Activated CD4-positive, CD25-positive, alpha-beta regulatory T cell treated with anti-CD3 and anti-CD28 coated beads, Interleukin-2, amount 50 U/mL, for 24 hours (primary cell): ENCODE measurements at regions not wholly inside any gene's neighbourhood (a gene's known extent, or its start where the extent isn't known, plus 50 kb on each side); places are given as distances from the start of the nearest gene placed in this dataset.

Experiments used
- ATAC-seq, 2 donors: fragments of 150-1000 bp; cut with Tn5 transposase; one replicate each; pipeline ENCODE4 v1.10.0; 2021; ENCODE audit warnings: mild to moderate bottlenecking in 1 of 2, moderate library complexity in 1 of 2

DNA sequence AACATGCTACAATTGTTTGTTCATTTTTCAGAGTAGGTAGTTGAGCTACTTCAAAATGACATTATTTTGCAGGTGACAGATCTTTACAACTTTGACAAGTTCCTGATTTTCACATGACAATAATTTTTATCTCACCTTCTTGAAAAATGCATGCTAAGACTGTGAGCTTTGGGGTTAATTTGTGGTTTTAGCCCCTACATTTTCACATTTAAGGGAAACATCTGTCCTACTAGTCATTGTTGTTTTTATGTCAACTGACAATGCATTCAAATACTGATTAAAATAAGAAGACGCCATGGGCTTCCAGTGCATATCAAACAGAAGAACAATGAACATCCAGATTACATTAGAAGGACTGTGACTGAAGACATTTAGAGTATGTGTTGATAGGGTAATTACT is 1470.8 kb upstream of the TENM4 start:
- no peak for ATAC-seq

DNA sequence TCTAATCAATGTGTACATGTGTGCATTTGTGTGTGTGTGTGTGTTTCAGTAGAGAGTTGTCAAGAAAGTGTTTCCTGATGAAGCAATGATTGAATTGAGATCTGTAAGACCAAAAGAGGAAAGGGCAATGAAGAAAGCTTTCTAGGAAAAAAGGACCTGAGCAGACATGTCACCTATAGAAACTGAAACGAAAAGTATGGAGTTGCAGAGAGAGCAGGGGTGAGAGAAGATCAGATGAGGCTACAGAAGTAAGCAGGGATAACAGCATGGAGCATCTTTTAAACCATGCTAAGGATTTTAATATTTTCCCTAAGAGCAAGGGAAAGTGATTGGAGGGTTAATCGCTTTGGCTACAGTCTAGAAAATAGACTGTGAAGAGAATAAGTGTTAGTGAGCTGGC is 1459.4 kb upstream of the TENM4 start:
- ATAC-seq: no peak

DNA sequence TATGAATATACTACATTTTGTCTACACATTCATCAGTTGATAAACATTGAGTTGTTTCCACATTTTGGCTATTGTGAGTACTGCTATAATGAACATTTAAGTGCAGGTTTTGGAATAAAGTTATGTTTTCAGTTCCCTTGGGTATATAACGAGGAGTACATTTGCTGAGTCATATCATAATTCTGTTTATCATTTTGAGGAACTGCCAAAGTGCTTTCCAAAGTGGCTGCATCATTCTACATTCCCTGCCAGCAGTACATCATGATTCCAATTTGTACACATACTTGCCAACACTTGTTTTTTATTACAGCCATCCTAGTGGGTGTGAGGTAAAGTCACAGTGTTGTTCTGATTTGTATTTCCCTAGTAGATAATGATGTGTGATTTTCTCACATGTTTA is 1458.6 kb upstream of the TENM4 start:
- no peak for ATAC-seq

DNA sequence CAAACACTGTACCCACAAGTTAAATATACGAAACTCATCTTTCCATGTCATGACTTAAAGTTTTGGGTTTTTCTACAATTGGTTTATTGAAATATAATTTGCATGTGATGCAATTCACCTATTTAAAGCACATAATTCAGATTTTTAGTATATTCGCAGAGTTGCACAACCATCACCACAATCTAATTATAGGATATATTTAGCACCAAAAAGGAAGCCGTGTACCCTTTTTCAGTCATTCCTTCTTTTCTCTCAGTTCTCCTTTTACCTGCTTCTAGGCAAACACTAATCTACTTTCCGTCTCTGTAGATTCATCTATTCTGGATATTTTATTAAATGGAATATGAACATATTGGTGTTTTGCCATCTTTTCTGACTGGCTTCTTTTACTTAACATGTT is 1458.1 kb upstream of the TENM4 start:
- ATAC-seq: no peak

DNA sequence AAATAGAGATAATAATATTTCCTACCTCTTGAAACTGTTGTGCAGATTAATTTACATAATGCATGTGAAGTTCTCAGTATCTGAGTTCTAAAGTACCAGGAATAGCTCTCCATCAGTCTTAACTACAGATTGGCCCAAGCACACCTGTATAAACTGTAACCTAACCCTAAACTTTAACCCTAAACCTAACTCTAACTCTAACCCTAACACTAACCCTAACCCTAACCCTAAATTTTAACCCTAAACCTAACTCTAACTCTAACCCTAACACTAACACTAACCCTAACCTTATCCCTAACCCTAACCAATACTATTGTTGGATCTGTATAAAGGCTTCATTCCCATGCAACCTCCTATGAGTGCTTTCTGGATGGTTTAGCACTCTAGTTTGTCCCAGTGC is 1445.9 kb upstream of the TENM4 start:
- no peak for ATAC-seq

DNA sequence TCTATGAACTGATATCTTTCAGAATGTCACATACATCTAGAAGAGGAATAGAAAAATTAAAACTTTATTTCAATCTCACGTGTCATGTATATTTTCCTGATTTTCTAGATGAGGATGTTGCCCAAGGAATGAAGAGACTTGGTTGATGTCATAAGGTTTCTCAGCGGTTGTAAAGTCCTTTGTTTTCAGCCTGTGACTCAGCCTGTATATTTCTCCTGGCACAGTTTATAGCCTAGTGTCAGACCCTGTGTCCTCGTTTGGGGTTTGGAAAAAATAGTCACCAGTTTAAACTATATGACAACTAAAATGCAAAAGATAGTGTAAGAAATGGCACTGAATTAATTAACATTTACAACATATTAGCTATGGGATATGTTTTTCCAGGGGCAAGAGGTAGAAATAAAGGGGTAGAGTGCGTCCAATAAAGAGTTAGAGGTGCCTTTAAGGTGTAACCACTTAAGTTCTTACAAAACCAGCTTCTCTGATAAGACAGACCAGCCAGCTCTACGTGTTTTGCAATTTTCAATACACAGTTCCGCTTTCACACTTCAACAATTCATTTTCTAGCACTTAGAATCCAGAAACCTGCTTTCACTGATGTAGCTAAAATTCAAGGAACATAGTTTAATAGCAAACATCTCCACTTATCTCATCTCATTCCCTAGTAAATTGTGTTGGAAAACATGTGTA is 1432.6 kb upstream of the TENM4 start:
- ATAC-seq: no peak

DNA sequence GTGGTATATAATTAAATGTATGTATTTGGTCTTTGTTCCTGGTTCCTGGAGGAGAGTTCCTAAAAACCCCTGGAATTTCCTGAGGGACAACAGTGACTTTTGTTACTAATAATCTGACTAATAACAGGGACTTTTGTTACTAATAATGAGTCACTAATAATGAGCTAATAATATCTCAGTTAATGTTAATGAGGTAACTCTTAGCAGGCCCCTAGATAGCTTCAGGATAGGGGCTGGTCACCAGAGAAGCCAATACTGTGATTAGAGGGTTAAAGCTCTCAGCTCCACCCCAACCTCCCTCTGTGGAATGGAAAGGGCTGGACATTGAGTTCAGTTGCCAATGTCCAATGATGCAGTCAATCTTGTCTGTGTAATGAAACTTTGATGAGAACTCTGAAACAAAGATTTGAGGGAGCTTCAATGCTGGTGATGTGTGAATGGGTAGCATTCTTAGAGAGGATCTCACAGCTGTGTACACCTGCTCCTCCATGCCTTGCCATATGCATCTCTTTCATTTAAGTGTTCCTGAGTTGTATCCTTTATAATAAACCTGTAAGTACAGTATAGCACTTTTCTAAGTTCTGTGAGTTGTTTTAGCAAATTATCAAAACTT is 1431.4 kb upstream of the TENM4 start:
- ATAC-seq: no peak

DNA sequence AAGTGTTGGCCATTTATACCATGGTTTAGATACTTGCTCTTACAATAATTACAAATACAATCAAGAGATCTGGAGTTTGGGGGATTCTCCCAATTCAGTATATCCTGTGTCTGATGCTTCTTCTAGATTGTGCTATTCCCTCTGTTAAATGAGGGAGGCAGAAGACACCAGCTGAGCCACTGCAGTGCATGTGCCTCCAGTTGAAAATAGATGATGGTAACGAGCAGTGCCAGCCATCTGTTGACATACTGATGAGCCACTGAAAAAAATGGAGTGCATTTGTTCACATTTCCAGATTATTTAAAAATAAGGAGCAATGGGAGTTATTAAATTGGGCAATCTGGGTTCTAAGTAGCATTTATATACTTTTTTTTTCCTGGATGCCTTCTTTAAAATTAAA is 1428.0 kb upstream of the TENM4 start:
- ATAC-seq: no peak

DNA sequence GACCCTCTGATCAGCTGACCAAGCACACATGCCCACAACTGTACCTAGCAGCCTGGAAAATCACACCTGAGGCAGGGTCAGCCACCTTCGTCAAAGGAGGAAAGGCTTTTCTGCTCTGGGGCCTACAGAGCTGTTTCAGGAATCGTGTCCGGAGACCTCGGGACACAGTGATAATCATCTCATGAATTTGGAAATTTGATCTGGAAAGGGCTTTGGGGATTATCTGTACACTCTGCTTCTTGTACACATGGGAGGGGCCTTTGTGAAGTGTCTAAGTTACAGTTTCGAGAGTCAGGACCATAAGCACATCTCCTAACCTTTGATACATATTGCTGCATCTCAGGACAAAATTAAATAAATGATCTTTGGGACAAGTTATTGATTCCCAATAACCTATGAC is 1421.2 kb upstream of the TENM4 start:
- ATAC-seq: no peak

DNA sequence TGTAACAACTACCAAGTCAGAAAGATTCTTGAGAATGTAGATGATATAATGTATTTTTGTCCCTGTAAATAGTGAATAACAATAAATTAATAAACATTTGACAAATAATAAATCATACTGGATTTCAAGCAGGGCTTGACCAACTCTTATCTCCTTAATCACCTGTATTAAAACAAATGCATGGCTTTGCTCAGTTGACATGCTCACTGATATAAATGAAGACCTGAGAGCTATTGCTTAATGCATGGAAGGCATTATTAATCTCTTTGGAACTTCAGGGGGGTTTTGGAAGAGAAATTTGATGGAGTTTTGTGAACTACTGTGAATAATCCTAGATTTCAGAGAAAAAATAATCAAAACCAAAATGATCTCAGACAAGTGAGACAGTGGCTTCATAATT is 1420.4 kb upstream of the TENM4 start:
- ATAC-seq: no peak

DNA sequence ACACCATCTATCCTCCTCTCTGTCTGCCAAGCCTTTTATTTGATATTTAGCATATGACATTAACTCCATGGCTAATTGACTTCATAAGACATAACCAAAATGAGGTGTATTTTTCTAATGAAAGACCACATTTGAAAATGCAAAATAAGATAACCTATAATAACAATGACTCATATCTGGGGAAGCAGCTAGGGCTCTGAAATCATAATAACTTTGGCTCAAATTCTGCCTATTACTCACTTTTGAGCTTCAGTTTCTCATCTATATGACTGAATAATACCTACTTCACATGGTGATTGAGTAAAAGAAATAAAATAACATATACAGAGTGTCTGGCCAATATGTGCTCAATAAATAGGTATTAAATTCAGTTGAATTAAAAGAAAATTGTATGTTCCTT is 1419.8 kb upstream of the TENM4 start:
- no peak for ATAC-seq

DNA sequence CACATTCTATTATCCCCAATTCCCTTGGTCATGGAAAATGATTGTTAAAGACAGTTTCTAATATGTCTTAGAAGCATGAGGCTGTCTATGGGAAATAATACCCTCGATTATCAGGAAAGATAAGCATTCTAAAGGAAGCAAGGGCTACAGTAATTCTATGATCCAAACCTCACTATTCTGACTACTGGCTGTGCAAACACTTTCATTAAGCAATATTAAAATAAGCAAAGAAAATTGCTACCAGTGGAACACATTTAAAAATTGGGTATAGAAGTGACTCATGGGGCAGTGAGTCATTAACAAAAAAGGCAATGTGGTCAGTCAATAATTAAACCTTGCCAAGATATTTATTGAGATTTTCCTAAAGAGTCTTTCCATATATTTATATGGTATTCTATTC is 1415.2 kb upstream of the TENM4 start:
- no peak for ATAC-seq

DNA sequence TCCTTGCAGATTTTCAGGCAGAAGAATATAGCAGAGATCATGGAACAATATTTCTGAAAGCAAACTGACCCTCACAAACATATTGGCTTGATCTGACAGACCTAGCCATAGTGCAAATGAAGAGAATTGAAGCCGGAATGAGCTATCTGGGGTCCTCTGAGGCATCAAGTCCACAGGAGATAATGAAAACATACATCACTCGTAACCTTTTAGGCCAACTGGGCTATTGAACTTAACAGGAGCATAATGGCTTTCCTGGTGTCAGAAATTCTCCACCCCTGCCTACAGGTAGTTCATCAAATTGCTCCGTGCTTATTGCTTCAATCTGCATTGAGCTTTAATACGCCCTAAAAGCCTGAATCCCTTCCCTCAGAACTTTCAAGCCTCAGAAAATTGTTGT is 1414.6 kb upstream of the TENM4 start:
- ATAC-seq: no peak

DNA sequence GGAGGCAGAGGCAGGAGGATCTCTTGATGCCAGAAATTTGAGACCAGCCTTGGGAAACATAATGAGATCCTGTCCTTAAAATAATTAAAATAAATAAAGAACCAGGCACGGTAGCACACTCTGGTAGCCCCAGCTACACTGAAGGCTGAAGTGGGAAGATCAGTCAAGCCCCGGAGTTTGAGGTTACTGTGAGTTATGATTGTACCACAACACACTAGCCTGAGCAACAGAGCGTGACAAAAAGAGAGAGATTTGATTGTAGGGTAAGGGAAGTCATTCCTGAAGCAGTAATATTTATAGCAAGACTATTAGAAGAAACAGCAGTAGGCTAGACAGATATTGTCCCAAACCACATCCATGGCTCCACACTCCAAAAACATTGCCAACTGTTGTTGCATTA is 1408.4 kb upstream of the TENM4 start:
- no peak for ATAC-seq

DNA sequence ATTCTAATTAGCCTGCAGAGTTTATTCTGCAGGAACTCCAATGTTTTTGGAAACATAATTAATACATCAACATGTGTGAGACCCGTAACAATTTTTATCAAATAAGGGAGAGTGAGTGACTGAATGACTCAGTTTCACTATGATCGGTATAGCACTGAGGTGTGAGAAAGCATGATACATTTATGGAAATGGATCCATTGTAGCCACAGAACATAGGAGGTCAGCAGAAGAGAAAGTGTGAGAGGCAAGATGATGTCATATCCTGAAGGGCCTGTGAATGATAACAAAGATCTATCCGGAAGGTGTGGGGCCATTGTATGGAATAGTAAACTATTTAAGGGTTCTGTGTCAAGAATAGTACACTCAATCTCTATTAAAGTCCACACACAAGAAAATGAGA is 1406.1 kb upstream of the TENM4 start:
- ATAC-seq: peak in 1 of 2 donors; percentile 55

DNA sequence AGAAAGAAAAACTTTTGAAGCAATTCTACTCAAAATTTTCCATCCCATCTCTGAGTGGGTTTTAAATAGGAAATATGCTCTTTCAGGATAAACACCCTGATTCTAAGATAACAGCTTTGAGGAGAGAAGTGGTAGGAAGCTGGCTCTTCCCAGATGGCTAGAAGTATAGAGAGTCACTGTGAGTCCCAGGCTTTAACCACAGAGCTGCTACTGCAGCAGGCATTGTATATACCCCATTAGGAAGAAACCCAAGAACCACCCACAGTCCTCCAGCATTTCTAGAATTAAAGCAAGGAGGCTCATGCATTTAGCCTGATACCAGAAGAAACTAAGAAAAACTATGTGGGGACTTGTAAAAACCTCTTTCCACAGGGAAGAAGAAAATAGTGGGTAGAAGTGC is 1405.6 kb upstream of the TENM4 start:
- no peak for ATAC-seq

DNA sequence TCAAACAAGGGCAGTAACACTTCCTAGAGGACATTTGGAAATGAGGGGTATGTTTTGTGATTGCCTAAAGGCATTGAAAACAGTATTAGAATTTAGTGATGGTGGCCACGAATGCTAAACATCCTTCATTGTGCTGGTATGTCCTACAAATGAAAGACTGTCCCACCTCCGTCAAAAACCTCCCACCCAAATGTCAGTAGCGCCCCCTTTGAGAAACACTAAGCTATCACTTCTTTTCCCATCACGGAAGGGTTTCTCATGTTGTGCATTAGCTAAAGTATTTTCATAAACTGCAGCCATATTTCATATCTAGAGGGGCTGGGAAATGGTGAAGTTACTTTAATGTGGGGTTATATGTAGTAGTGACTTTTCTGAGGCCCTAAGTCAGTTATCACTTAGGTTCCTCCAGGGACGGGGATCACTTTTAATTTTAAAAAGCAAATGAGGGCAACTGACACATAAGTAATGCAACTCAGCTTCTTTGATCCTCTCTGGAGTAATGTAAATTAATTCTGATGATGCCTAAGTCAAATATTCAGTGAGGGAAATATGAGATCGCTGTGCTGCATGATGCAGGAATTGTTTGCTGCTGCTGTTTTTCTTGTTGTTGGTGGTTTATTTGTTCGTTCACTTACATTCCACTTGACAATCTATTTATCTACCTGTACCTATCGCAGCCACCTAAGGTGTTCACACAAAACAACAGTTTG is 1403.4 kb upstream of the TENM4 start:
- ATAC-seq: no peak

DNA sequence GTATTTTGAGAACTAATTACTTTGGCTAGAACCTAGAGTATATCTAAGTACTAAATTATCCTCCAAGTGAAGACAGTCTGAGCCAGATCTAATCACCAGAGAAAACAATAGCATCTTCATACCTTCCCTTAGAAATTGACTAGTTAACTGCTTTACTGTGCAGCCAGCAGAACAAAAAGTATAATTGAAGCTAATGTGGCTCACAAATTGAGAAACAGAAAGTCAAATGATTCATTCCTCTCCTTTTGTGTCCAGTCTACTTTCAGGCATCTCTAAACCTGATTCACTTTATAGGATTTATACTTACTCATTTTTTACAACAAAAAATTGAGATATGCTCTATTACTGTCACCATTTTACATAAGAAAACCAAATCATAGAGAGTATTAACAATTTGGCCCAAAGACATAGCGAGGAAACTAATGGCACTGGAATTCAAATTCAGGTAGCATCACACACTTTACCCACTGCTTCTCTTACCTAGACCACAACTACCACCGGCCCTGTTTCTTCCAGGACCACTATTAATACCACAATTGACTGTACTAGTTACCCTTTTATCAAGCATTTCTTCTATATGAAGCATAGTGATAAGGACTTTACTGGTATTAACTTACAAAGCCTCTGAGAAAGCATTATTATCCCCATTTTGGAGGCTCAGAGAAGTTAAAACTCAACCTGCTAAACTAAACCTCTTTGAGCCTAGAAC is 1402.6 kb upstream of the TENM4 start:
- ATAC-seq: no peak

DNA sequence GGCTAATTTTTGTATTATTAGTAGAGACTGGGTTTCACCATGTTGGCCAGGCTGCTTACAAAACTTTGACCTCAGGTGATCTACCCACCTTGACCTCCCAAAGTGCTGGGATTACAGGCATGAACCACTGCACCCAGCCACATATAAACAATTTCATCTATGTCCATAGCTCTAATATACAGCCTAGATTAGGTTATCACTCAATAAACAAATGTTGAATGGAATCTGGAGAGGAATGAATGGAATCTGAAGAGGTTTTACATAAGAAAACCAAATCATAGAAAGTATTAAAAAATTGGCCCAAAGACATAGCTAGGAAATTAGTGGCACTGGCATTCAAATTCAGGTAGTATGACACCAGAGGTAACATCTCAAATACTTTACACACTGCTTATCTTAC is 1401.4 kb upstream of the TENM4 start:
- no peak for ATAC-seq

DNA sequence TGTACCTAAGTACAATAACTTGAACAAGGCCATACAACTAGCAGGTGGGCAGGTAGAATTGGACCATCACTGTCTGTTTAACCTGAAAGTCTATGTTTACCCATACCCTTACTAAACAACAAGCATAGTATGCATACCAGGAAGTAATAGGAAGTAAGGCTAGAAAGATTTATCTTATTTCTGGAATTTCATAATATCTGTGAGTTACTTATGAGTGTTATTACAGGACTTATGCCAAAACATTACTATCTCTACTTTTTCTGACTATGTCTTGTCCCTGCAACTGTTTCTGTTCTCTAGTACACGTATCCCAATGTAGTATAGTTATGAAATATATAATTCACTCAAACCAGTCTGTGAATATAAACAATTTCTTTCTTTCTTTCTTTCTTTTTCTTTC is 1400.8 kb upstream of the TENM4 start:
- no peak for ATAC-seq

DNA sequence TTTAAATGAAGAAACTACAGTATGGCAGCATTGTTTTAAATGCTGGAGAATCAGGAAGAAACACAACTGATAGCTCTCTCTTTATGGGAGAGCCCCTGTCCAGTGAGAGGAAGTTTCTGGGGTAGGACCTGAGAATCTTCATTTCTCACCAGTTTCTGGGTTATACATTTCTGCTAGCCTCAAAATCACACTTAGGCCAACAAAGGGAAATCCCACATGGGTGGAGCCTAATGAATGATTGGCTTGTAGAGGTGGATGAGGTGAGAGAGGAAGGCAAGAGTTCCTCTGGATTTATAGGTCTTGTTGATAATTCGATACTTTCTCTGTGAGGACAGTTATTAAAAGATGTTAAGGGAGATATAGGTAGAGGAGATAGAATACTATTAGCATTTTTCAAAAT is 1397.3 kb upstream of the TENM4 start:
- no peak for ATAC-seq

DNA sequence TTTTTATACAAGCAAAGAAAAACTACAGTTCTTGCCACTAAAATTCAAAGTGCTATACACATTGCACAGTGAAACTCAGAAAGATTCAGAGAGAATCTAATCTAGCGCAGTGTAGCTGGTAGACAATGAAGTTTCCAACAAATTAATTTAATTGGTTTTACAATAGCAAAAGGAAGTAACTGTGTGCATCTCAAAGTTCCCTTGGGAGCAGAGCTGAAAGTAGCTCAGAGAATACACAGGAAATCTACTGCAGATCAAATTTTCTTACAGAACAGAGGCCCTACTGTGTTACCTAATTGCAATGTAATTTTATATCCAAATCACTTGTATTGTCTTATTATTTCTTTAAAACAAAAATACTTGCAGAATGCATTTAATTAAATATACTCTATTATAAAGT is 1396.2 kb upstream of the TENM4 start:
- ATAC-seq: no peak

DNA sequence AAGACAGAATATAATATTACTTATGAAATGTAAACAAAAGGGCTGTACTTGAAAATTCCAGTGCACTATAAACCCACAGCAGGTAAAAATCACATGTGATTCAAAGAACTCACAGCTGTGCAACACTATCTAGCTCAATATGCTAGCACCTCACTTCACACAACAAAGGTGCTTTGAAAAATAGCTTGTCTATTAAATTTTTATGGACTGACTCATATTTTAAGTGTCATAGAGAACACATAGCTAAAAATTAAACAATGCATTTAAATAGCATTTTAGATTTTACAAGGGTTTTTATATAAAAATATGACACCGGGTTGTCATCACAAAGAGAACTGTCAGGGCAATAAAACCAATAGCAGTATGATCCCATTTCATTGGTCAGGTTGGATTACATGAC is 1390.5 kb upstream of the TENM4 start:
- ATAC-seq: no peak

DNA sequence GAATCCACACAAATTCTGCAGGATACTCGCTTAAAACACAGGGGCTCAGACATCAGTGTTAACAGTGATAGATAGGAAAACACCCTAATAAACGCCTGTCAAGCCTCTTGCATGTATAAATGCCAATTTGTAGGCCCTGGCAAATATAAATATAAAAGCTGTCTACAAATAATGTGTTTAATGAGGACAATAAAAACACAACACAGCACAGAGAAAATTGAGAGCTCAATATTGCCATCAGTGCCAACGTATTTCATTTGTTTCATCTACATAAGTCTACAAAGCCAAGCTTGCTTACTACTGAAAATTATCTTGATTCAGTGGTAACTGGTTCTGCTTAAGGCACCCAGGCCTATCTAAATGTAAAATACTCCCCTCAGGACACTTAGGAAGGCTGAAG is 1387.0 kb upstream of the TENM4 start:
- ATAC-seq: no peak
